ENCODE measurements at regions not wholly inside any gene's neighbourhood (a gene's known extent, or its start where the extent isn't known, plus 50 kb on each side); places are given as distances from the start of the nearest gene placed in this dataset.

- POLR2A ChIA-PET: interaction anchor here (0.6 kb wide), 1 partner anchor 428 kb away, joined by 6 read pairs; no protein-coding TSS in a partner anchor
- H3K4me3 ChIP-seq: no peak overlapping the region
- no peak overlapping the region for H3K4me2 ChIP-seq (ENCODE audit: control insufficient read depth, insufficient read depth)
- no peak overlapping the region for H3K9ac ChIP-seq (ENCODE audit: control insufficient read depth, insufficient read depth, low read length)
- CTCF ChIA-PET: interaction anchor here (0.9 kb wide), 1 partner anchor 203 kb away, joined by 3 read pairs; no protein-coding TSS in a partner anchor
- TF ChIP-seq TCF12 (IDR thresholded peaks at IDR 0.05; ENCODE audit: low read depth, low read length) (no peak), MEF2A (IDR thresholded peaks at IDR 0.05; ENCODE audit: insufficient read depth, low read depth, low read length) (no peak)
- FAIRE-seq: no peak
- in situ Hi-C loops (cut with MboI) (no loop called here), intact Hi-C loops (cut with micrococcal nuclease; ENCODE audit: unreplicated experiment) (no loop called here)
- RAD21 ChIA-PET (ENCODE audit: unreplicated experiment): no interaction called here
- H3K27me3 ChIP-seq (replicated peaks in 1 of 2; ENCODE audit: control insufficient read depth in 2 of 2, insufficient read depth in 2 of 2, low read length in 1 of 2): no peaks in the 10 kb centered on the region
- H3K4me1 ChIP-seq (ENCODE audit: control insufficient read depth, insufficient read depth, low read length): peaks cover 5% of the 10 kb centered on the region
- WGBS (ENCODE audit: insufficient coverage, insufficient replicate concordance, low lambda C conversion rate, missing lambda C conversion rate): 31% methylated on average over 1 of the region's 1 CpG
- H2AFZ ChIP-seq (ENCODE audit: control insufficient read depth, low read depth, low read length): no peak overlapping the region
- H3K9me3 ChIP-seq (replicated peaks; ENCODE audit: control insufficient read depth, insufficient read depth, low read length): no peaks in the 10 kb centered on the region
- H4K20me1 ChIP-seq (ENCODE audit: control insufficient read depth, insufficient read depth): no peaks in the 10 kb centered on the region
- no peak for ATAC-seq
- no TSS peak for BruUV-seq (replicated peaks)
- H3K27ac ChIP-seq (ENCODE audit: control insufficient read depth, insufficient read depth): no peak overlapping the region
- no peaks in the 10 kb centered on the region for H3K79me2 ChIP-seq (ENCODE audit: control insufficient read depth, insufficient read depth, low read length)
- no peak for DNase-seq (ENCODE audit: low read depth, low spot score)
- SMC1A ChIA-PET (ENCODE audit: uncharacterized antibody, unreplicated experiment): no interaction called here
- no peaks in the 10 kb centered on the region for H3K36me3 ChIP-seq (ENCODE audit: control insufficient read depth in 2 of 2, insufficient read depth in 2 of 2, low read length in 1 of 2)
Measured at GRCh38 chr5:96062836-96063235, 101.2 kb upstream of the ELL2 start.

- CTCF ChIA-PET: no interaction called here
- no peak for DNase-seq (ENCODE audit: low read depth, low spot score)
- RAD21 ChIA-PET (ENCODE audit: unreplicated experiment): no interaction called here
- no peaks in the 10 kb centered on the region for H3K79me2 ChIP-seq (ENCODE audit: control insufficient read depth, insufficient read depth, low read length)
- no peak for ATAC-seq
- H3K27me3 ChIP-seq (replicated peaks in 1 of 2; ENCODE audit: control insufficient read depth in 2 of 2, insufficient read depth in 2 of 2, low read length in 1 of 2): no peaks in the 10 kb centered on the region
- SMC1A ChIA-PET (ENCODE audit: uncharacterized antibody, unreplicated experiment): no interaction called here
- no peak overlapping the region for H3K27ac ChIP-seq (ENCODE audit: control insufficient read depth, insufficient read depth)
- H3K4me3 ChIP-seq: no peak overlapping the region
- H3K9ac ChIP-seq (ENCODE audit: control insufficient read depth, insufficient read depth, low read length): no peak overlapping the region
- H3K9me3 ChIP-seq (replicated peaks; ENCODE audit: control insufficient read depth, insufficient read depth, low read length): no peaks in the 10 kb centered on the region
- POLR2A ChIA-PET: interaction anchor here (0.6 to 1.0 kb wide), 2 partner anchors 9 to 82 kb away, joined by 3 to 4 read pairs; no protein-coding TSS in a partner anchor
- no peaks in the 10 kb centered on the region for H4K20me1 ChIP-seq (ENCODE audit: control insufficient read depth, insufficient read depth)
- H3K36me3 ChIP-seq (ENCODE audit: control insufficient read depth in 2 of 2, insufficient read depth in 2 of 2, low read length in 1 of 2): no peaks in the 10 kb centered on the region
- in situ Hi-C loops (cut with MboI): no loop called here
- H3K4me1 ChIP-seq (ENCODE audit: control insufficient read depth, insufficient read depth, low read length): no peaks in the 10 kb centered on the region
- no peak overlapping the region for H3K4me2 ChIP-seq (ENCODE audit: control insufficient read depth, insufficient read depth)
- intact Hi-C loops (cut with micrococcal nuclease; ENCODE audit: unreplicated experiment): no loop called here
- H2AFZ ChIP-seq (ENCODE audit: control insufficient read depth, low read depth, low read length): no peak overlapping the region
- no peak for FAIRE-seq
- no TSS peak for BruUV-seq (replicated peaks)
- TF ChIP-seq STAT3 (IDR thresholded peaks at IDR 0.05; ENCODE audit: low read depth, low read length) (no peak), KAT2A (conservative IDR thresholded peaks at IDR 0.05; ENCODE audit: control insufficient read depth, low read depth, low read length) (no peak), MEF2A (IDR thresholded peaks at IDR 0.05; ENCODE audit: insufficient read depth, low read depth, low read length) (no peak), SMAD1 (IDR thresholded peaks at IDR 0.05; ENCODE audit: low read depth, partially characterized antibody) (no peak), RELA (IDR thresholded peaks at IDR 0.05; ENCODE audit: borderline replicate concordance, partially characterized antibody) (no peak)
Measured at GRCh38 chr5:96058084-96058483, 96.4 kb upstream of the ELL2 start.
